ENCODE measurements at regions not wholly inside any gene's neighbourhood (a gene's known extent, or its start where the extent isn't known, plus 50 kb on each side); places are given as distances from the start of the nearest gene placed in this dataset.

GRCh38 chr1:80659161-80659560 lies 1141.6 kb upstream of the ADGRL2 start:
- no peak for DNase-seq

DNA sequence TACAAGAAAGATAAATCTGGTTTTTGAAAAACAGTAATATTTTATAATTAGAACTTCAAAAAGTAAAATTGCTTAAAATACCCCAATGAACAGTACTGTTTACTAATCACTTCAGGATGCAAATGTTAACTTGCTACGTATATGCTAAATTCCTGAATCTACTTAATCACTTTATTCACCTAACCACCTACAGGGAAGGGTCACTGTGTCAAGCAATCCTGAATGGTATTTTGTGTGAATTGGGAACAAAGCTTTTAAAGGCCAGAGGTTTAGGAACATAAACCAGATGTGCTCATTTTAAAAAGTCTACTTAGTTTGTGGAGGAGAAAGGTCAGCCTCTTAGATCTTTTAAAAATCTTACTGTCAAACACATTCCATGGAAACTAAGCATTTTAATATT lies 1143.0 kb upstream of the ADGRL2 start:
- DNase-seq = no peak

DNA sequence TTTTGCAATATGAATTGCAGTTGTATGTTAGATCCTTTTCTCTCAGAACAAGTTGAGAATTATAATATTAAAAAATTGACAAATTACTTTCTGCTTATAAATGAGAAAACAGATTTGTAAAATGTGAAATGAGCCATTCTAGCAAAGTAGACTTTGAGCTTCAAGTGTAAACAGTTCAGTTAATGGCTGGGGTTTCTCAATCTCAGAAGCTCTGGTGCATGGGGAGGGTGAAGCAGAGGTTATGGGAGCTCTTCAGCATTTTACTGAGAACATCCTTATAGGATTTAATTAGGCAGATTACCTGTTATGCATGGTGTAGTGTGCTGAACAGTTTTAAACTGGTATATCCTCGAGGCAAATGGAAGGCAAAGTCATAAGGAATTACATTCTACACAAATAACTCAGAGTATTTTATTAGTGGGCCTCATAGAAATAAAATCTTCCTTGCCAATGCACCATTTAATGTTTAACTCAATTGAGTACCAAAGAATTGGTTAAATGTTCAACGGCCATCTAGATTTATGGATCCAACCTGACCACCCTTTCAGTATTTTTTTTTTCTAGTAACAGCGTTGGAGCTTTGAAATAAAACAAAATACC lies 1143.6 kb upstream of the ADGRL2 start:
- DNase-seq = no peak

DNA sequence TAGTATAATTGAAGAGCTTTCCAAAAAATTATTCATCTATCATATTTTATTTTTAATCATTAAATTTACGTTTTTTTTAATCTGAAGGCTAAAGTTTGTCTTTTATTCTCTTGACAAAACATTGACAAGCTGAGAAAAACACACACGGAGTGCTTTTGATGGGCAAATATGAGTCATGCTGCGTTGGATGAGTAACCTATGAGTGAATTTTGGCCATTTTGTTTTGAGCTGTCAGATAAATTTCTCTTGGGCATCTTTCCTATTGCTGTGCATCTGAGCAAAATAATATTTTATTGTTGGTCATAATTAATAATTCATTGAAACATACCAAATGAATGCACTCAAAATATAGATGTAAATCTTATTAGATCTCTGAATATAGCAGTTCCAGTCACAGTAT lies 1144.1 kb upstream of the ADGRL2 start:
- no peak for DNase-seq

DNA sequence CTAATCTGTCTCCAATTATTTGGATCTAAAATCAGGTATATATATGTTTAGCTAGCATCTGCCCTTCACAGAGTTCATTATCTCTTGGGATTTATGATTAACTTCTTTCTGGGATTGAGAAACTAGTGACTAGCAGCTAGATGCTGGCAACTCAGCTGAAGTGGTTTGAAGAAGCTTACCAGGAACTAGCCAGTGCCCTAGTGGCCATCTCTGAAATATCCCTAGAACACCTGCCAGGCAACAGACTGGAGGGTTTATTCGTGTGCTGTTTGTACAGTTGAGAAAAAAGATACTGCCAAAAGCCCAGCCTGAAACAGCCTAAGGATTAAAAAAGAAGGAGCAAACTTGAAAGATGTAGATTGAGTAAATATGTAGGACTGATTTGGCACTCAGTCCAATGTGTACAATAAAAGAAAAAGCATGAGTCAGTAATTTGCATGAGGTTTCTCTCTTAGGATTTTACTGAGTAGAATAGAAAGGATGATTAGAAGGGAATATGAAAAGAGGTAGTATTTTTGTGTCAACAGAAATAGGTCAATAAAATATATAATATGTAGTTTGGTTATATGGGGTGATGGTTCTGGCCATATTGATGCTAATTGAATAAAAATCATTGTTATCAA lies 1144.6 kb upstream of the ADGRL2 start:
- peak; percentile 67 for DNase-seq

- DNase-seq = no peak
These were observed 1154.7 kb upstream of the ADGRL2 start for GRCh38 chr1:80646053-80646452.

- DNase-seq = no peak
These were observed 1155.1 kb upstream of the ADGRL2 start for GRCh38 chr1:80645621-80646020.

- no peak for DNase-seq
These were observed 1159.8 kb upstream of the ADGRL2 start for GRCh38 chr1:80640978-80641377.

GRCh38 chr1:80639777-80640533 lies 1160.8 kb upstream of the ADGRL2 start:
- no peak for DNase-seq

GRCh38 chr1:80633947-80634706 lies 1166.6 kb upstream of the ADGRL2 start:
- no peak for DNase-seq

GRCh38 chr1:80632284-80632683 lies 1168.5 kb upstream of the ADGRL2 start:
- DNase-seq = no peak

DNA sequence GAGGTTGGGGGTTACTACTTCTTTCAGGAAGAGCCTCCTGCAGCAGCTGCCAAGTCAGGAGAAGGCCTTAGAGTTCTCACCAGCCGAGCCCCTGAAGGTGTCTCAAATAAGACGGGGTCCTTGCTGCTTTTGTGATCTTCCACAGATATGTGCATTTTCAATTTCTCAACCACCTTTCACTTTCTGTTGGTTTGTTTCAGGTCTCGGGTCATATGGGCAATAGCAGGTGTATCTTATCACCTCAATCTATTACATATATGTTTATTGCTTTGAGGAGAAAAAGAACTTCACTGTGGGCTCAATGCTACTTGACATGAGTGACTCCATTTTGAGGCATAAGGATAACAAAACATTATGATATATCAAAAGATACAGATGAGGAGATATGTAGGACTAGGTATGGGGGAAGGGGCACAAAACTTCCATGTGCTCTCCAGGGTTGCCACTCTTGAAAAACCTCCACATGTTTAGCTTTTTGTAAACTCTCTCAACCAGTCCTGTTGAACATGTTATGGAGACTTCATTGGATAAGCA lies 1171.4 kb upstream of the ADGRL2 start:
- DNase-seq = no peak

DNA sequence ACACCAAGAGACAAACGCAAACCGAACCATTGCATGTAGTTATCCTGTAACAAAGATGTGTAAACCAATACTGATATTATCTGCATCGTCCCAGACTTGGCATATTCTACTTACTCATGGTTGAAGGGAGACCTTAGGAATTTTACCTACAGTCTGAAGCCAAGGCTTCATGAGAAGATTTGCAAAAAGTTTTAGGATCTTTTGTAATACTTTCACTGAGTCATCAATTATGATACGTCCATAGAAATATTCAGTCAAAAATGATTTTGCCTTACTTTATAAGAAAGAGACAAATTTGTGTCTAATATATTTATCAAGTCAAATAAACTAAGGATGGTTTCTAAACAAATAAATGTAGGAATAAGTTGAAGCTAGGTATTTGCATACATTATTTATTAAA lies 1176.1 kb upstream of the ADGRL2 start:
- DNase-seq = no peak

- DNase-seq = no peak
These were observed 1193.7 kb upstream of the ADGRL2 start for GRCh38 chr1:80607064-80607463.

- DNase-seq = no peak
These were observed 1206.7 kb upstream of the ADGRL2 start for GRCh38 chr1:80594013-80594412.

DNA sequence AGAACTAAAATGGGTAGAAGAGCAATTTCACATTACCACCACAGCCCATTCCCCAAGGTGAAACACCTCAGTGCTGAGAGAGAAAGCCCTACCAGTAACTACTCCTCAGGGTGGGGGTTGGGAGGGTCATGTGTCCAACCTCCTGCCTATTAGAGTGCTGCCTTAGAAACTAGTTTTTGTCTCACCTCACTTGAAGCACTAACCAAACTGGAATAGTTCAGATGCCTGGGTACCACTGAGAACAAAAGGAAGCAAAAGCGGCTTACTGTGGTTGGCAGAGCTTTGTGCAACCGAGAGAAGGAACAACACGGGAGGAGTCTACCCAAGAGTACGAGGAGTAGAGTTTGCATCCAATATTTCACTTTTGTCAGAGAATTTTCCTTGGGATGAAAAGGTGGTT lies 1207.5 kb upstream of the ADGRL2 start:
- no peak for DNase-seq

DNA sequence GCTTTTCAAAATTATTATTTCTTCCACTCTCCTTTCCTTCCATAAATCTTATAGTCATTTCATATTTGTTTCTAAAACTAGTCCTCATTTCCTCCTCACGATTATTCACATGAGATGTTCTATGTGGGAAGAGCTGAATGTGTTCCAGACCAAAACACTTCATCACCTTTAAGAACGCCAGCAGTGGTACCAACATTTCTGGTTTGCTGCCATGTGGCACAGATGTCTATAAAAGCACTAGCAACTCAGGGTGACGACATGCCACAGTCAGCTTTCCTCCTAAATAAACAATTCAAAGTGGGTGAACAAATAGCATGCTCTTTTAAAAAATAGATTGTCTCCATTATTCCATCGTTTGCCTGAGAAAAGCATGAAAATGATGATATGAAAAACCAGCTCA lies 1217.8 kb upstream of the ADGRL2 start:
- DNase-seq = peak; percentile 85

DNA sequence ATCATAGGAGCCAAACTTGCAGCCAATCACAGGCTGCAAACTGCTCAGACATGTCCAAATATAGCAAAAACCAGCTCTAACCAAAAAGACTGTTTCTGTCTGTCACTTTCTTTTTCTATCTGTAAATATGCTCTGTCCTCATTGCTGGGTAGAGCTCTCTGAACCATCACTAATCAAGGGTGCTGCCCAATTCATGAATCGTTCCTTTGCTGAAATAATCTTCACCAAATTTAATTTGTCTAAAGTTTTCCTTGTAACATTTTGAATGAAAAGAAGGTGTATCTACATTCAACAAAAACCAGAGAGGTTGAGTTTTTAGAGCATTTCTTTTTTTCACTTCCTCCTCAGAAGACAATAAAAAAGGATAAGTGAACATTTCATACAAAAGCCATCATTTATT lies 1221.7 kb upstream of the ADGRL2 start:
- no peak for DNase-seq

- DNase-seq = no peak
These were observed 1233.9 kb upstream of the ADGRL2 start for GRCh38 chr1:80566867-80567266.

- no peak for DNase-seq
These were observed 1234.6 kb upstream of the ADGRL2 start for GRCh38 chr1:80566123-80566522.

GRCh38 chr1:80565406-80565805 lies 1235.3 kb upstream of the ADGRL2 start:
- no peak for DNase-seq

GRCh38 chr1:80542231-80542630 lies 1258.5 kb upstream of the ADGRL2 start:
- no peak for DNase-seq

- DNase-seq = no peak
These were observed 1260.1 kb upstream of the ADGRL2 start for GRCh38 chr1:80540596-80540995.
